ENCODE measurements at regions not wholly inside any gene's neighbourhood (a gene's known extent, or its start where the extent isn't known, plus 50 kb on each side); places are given as distances from the start of the nearest gene placed in this dataset.

GRCh38 chrX:121110536-121110935 lies 63.1 kb downstream of the GLUD2 start:
- Histone ChIP-seq H3K4me3 (ENCODE audit: low read length) (no peak overlapping the region), H3K9ac (ENCODE audit: low read length) (no peak overlapping the region), H3K27me3 (ENCODE audit: low read depth, low read length) (no peaks in the 10 kb centered on the region), H2AFZ (ENCODE audit: low read depth, low read length) (no peak overlapping the region), H4K20me1 (ENCODE audit: insufficient read depth, low read length) (no peaks in the 10 kb centered on the region), H3K9me3 (ENCODE audit: insufficient read depth, low read length) (no peaks in the 10 kb centered on the region), H3K36me3 (replicated peaks; ENCODE audit: low read depth, low read length) (no peaks in the 10 kb centered on the region), H3K4me2 (ENCODE audit: low read length) (no peak overlapping the region), H3K4me1 (ENCODE audit: low read length) (no peaks in the 10 kb centered on the region), H3K27ac (ENCODE audit: low read length) (no peak overlapping the region), H3K79me2 (ENCODE audit: low read length) (no peaks in the 10 kb centered on the region)
- TF ChIP-seq CTCF (IDR thresholded peaks at IDR 0.05; ENCODE audit: low read depth, low read length) (no peak), EZH2phosphoT487 (IDR thresholded peaks at IDR 0.05; ENCODE audit: low read depth) (no peak)

GRCh38 chrX:121114691-121115090 lies 67.3 kb downstream of the GLUD2 start:
- 0 out of 2 replicates have a peak, but pooled peaks cover 3% of the 10 kb centered on the region for H3K4me1 ChIP-seq (ENCODE audit: low read length)
- no peak for TF ChIP-seq EZH2phosphoT487 (IDR thresholded peaks at IDR 0.05; ENCODE audit: low read depth)
- no peak for TF ChIP-seq CTCF (IDR thresholded peaks at IDR 0.05; ENCODE audit: low read depth, low read length)
- no peak overlapping the region for H3K9ac ChIP-seq (ENCODE audit: low read length)
- no peaks in the 10 kb centered on the region for H3K27me3 ChIP-seq (ENCODE audit: low read depth, low read length)
- no peak overlapping the region for H3K27ac ChIP-seq (ENCODE audit: low read length)
- H2AFZ ChIP-seq (ENCODE audit: low read depth, low read length) = no peak overlapping the region
- H4K20me1 ChIP-seq (ENCODE audit: insufficient read depth, low read length) = no peaks in the 10 kb centered on the region
- H3K4me3 ChIP-seq (ENCODE audit: low read length) = no peak overlapping the region
- H3K36me3 ChIP-seq (replicated peaks; ENCODE audit: low read depth, low read length) = no peaks in the 10 kb centered on the region
- H3K4me2 ChIP-seq (ENCODE audit: low read length) = no peak overlapping the region
- no peaks in the 10 kb centered on the region for H3K79me2 ChIP-seq (ENCODE audit: low read length)
- no peaks in the 10 kb centered on the region for H3K9me3 ChIP-seq (ENCODE audit: insufficient read depth, low read length)

GRCh38 chrX:121120690-121121605 lies 73.5 kb downstream of the GLUD2 start:
- no peaks in the 10 kb centered on the region for H3K79me2 ChIP-seq (ENCODE audit: low read length)
- no peak overlapping the region for H3K4me3 ChIP-seq (ENCODE audit: low read length)
- H3K4me1 ChIP-seq (ENCODE audit: low read length) = 0 out of 2 replicates have a peak, but pooled peaks cover 3% of the 10 kb centered on the region
- TF ChIP-seq CTCF (IDR thresholded peaks at IDR 0.05; ENCODE audit: low read depth, low read length) = no peak
- TF ChIP-seq EZH2phosphoT487 (IDR thresholded peaks at IDR 0.05; ENCODE audit: low read depth) = no peak
- no peaks in the 10 kb centered on the region for H4K20me1 ChIP-seq (ENCODE audit: insufficient read depth, low read length)
- no peak overlapping the region for H3K4me2 ChIP-seq (ENCODE audit: low read length)
- no peaks in the 10 kb centered on the region for H3K36me3 ChIP-seq (replicated peaks; ENCODE audit: low read depth, low read length)
- H3K27ac ChIP-seq (ENCODE audit: low read length) = no peak overlapping the region
- no peaks in the 10 kb centered on the region for H3K27me3 ChIP-seq (ENCODE audit: low read depth, low read length)
- no peak overlapping the region for H3K9ac ChIP-seq (ENCODE audit: low read length)
- H3K9me3 ChIP-seq (ENCODE audit: insufficient read depth, low read length) = no peaks in the 10 kb centered on the region
- no peak overlapping the region for H2AFZ ChIP-seq (ENCODE audit: low read depth, low read length)

DNA sequence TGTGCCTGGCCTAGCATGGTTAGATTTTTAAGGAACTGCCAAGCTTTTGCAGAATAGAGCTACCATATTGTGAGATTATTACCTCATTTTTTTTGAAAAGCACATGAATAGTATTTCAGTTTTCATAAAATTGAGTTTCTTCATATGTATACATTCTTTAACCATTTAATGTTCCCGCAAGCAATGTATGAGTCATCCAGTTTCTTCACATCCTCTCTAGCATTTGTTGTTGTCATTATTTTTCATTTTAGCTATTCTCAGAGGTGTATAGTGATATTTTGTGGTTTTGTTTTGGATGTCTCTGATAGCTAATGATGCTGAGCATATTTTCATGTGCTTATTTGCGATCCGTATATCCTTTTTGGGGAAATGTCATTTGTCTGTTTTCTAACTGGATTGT lies 74.9 kb downstream of the GLUD2 start:
- H3K9ac ChIP-seq (ENCODE audit: low read length) = no peak overlapping the region
- H3K27me3 ChIP-seq (ENCODE audit: low read depth, low read length) = no peaks in the 10 kb centered on the region
- H3K4me3 ChIP-seq (ENCODE audit: low read length) = no peak overlapping the region
- no peak overlapping the region for H2AFZ ChIP-seq (ENCODE audit: low read depth, low read length)
- no peak for TF ChIP-seq CTCF (IDR thresholded peaks at IDR 0.05; ENCODE audit: low read depth, low read length)
- no peak for TF ChIP-seq EZH2phosphoT487 (IDR thresholded peaks at IDR 0.05; ENCODE audit: low read depth)
- H3K79me2 ChIP-seq (ENCODE audit: low read length) = no peaks in the 10 kb centered on the region
- H4K20me1 ChIP-seq (ENCODE audit: insufficient read depth, low read length) = no peaks in the 10 kb centered on the region
- no peak overlapping the region for H3K27ac ChIP-seq (ENCODE audit: low read length)
- H3K9me3 ChIP-seq (ENCODE audit: insufficient read depth, low read length) = no peaks in the 10 kb centered on the region
- H3K4me1 ChIP-seq (ENCODE audit: low read length) = 0 out of 2 replicates have a peak, but pooled peaks cover 3% of the 10 kb centered on the region
- H3K36me3 ChIP-seq (replicated peaks; ENCODE audit: low read depth, low read length) = no peaks in the 10 kb centered on the region
- no peak overlapping the region for H3K4me2 ChIP-seq (ENCODE audit: low read length)
